GM21423 (cell line): ENCODE measurements at regions not wholly inside any gene's neighbourhood (a gene's known extent, or its start where the extent isn't known, plus 50 kb on each side); places are given as distances from the start of the nearest gene placed in this dataset.

Experiments
- ATAC-seq: cut with Tn5 transposase; IDR thresholded peaks from one replicate; pipeline ENCODE4 v1.9.1; 2021; ENCODE audit warnings: mild to moderate bottlenecking, moderate library complexity; ENCODE audit not compliant: unreplicated experiment

GRCh38 chr2:226339616-226340015 is 460.0 kb downstream of the IRS1 start:
- ATAC-seq: no peak

GRCh38 chr2:226338825-226339224 is 460.8 kb downstream of the IRS1 start:
- ATAC-seq: no peak

GRCh38 chr2:226337941-226338600 is 461.5 kb downstream of the IRS1 start:
- no peak for ATAC-seq

- no peak for ATAC-seq
These were observed 463.3 kb downstream of the IRS1 start for GRCh38 chr2:226336283-226336682.

GRCh38 chr2:226334981-226335720 is 464.5 kb downstream of the IRS1 start:
- ATAC-seq: no peak

GRCh38 chr2:226333388-226333787 is 466.2 kb downstream of the IRS1 start:
- ATAC-seq: no peak

GRCh38 chr2:226330206-226330605 is 469.4 kb downstream of the IRS1 start:
- ATAC-seq: no peak

GRCh38 chr2:226329180-226329579 is 470.4 kb downstream of the IRS1 start:
- ATAC-seq: no peak

GRCh38 chr2:226327830-226328229 is 471.8 kb downstream of the IRS1 start:
- no peak for ATAC-seq

GRCh38 chr2:226325526-226325925 is 474.1 kb downstream of the IRS1 start:
- ATAC-seq: no peak

GRCh38 chr2:226320076-226320948 is 479.3 kb downstream of the IRS1 start:
- ATAC-seq: no peak

GRCh38 chr2:226317970-226318369 is 481.6 kb downstream of the IRS1 start:
- no peak for ATAC-seq

GRCh38 chr2:226313060-226313459 is 486.6 kb downstream of the IRS1 start:
- ATAC-seq: no peak

- ATAC-seq: no peak
These were observed 487.5 kb downstream of the IRS1 start for GRCh38 chr2:226312155-226312554.

GRCh38 chr2:226310146-226310545 is 489.5 kb downstream of the IRS1 start:
- ATAC-seq: no peak

GRCh38 chr2:226308986-226309385 is 490.6 kb downstream of the IRS1 start:
- no peak for ATAC-seq

GRCh38 chr2:226308323-226308680 is 491.3 kb downstream of the IRS1 start:
- ATAC-seq: no peak

- ATAC-seq: no peak
These were observed 491.9 kb downstream of the IRS1 start for GRCh38 chr2:226307487-226308322.

- no peak for ATAC-seq
These were observed 492.7 kb downstream of the IRS1 start for GRCh38 chr2:226306969-226307368.

GRCh38 chr2:226304308-226304707 is 495.3 kb downstream of the IRS1 start:
- no peak for ATAC-seq

GRCh38 chr2:226303707-226304106 is 495.9 kb downstream of the IRS1 start:
- no peak for ATAC-seq
